HFFc6 (cell line): ENCODE measurements at regions not wholly inside any gene's neighbourhood (a gene's known extent, or its start where the extent isn't known, plus 50 kb on each side); places are given as distances from the start of the nearest gene placed in this dataset.

Experiments
- DNase-seq: peaks from one replicate; pipeline ENCODE4 v3.0.0-alpha.2; 2018
- H3K27ac Mint-ChIP-seq: 2 replicates; pipeline ENCODE4 v1.8.0; 2020; ENCODE audit warnings: mild to moderate bottlenecking, mixed read lengths
- H3K27me3 Mint-ChIP-seq: 2 replicates; pipeline ENCODE4 v1.8.0; 2021; ENCODE audit warnings: mild to moderate bottlenecking, moderate library complexity, mixed read lengths; ENCODE audit not compliant: insufficient read depth
- H3K36me3 Mint-ChIP-seq: 2 replicates; pipeline ENCODE4 v1.8.0; 2021; ENCODE audit warnings: low read depth, mixed read lengths
- H3K4me1 Mint-ChIP-seq: 2 replicates; pipeline ENCODE4 v1.8.0; 2020; ENCODE audit warnings: low read depth, mixed read lengths
- H3K4me3 Mint-ChIP-seq: 2 replicates; pipeline ENCODE4 v1.8.0; 2020; ENCODE audit warnings: mild to moderate bottlenecking, moderate library complexity, mixed read lengths
- H3K9me3 Mint-ChIP-seq: 2 replicates; pipeline ENCODE4 v1.8.0; 2020; ENCODE audit warnings: mild to moderate bottlenecking, mixed read lengths
- TF ChIP-seq, protein P1 (sequence below): fragments of 200-600 bp; sonication (generic); IDR thresholded peaks from 2 replicates; pipeline ENCODE4 v1.5.0; 2021; ENCODE audit warnings: antibody characterized with exemption, mild to moderate bottlenecking

- no peak for DNase-seq
- Mint-ChIP-seq H3K27ac (no peak overlapping the region), H3K4me3 (no peak overlapping the region), H3K36me3 (no peaks in the 10 kb centered on the region), H3K4me1 (no peaks in the 10 kb centered on the region), H3K9me3 (peaks cover 17% of the 10 kb centered on the region), H3K27me3 (no peaks in the 10 kb centered on the region; the same call in 1 of the 2 replicates)
- TF ChIP-seq, protein P1, sequence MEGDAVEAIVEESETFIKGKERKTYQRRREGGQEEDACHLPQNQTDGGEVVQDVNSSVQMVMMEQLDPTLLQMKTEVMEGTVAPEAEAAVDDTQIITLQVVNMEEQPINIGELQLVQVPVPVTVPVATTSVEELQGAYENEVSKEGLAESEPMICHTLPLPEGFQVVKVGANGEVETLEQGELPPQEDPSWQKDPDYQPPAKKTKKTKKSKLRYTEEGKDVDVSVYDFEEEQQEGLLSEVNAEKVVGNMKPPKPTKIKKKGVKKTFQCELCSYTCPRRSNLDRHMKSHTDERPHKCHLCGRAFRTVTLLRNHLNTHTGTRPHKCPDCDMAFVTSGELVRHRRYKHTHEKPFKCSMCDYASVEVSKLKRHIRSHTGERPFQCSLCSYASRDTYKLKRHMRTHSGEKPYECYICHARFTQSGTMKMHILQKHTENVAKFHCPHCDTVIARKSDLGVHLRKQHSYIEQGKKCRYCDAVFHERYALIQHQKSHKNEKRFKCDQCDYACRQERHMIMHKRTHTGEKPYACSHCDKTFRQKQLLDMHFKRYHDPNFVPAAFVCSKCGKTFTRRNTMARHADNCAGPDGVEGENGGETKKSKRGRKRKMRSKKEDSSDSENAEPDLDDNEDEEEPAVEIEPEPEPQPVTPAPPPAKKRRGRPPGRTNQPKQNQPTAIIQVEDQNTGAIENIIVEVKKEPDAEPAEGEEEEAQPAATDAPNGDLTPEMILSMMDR, result no peak
These were observed 142.0 kb downstream of the RNASET2 start for GRCh38 chr6:166814390-166814789.

GRCh38 chr6:166813461-166813860, 142.9 kb downstream of the RNASET2 start:
- H3K36me3 Mint-ChIP-seq, result no peaks in the 10 kb centered on the region

GRCh38 chr6:166810864-166811263, 145.5 kb downstream of the RNASET2 start:
- TF ChIP-seq, protein P1, result no peak
- Mint-ChIP-seq H3K4me3 (no peak overlapping the region), H3K27me3 (no peaks in the 10 kb centered on the region), H3K36me3 (peaks cover 11% of the 10 kb centered on the region; the same call in 1 of the 2 replicates), H3K4me1 (no peaks in the 10 kb centered on the region), H3K27ac (no peak overlapping the region), H3K9me3 (peaks cover 40% of the 10 kb centered on the region)
- DNase-seq, result no peak

More at GRCh38 chr6:166813461-166813860, 142.9 kb downstream of the RNASET2 start:
- H3K27me3 Mint-ChIP-seq, result no peaks in the 10 kb centered on the region; the same call in 1 of the 2 replicates
- no peak for DNase-seq
- H3K27ac Mint-ChIP-seq, result no peak overlapping the region
- H3K9me3 Mint-ChIP-seq, result peaks cover 20% of the 10 kb centered on the region
- no peak overlapping the region for H3K4me3 Mint-ChIP-seq
- TF ChIP-seq, protein P1, result no peak
- no peaks in the 10 kb centered on the region for H3K4me1 Mint-ChIP-seq

GRCh38 chr6:166809721-166810120, 146.6 kb downstream of the RNASET2 start:
- peaks cover 15% of the 10 kb centered on the region; the same call in 1 of the 2 replicates for H3K36me3 Mint-ChIP-seq
- H3K27ac Mint-ChIP-seq, result no peak overlapping the region
- peaks cover 44% of the 10 kb centered on the region for H3K9me3 Mint-ChIP-seq
- no peak for DNase-seq
- H3K4me3 Mint-ChIP-seq, result no peak overlapping the region
- no peaks in the 10 kb centered on the region for H3K27me3 Mint-ChIP-seq
- TF ChIP-seq, protein P1, result no peak
- H3K4me1 Mint-ChIP-seq, result no peaks in the 10 kb centered on the region

GRCh38 chr6:166806962-166807757, 149.2 kb downstream of the RNASET2 start:
- H3K4me1 Mint-ChIP-seq, result no peaks in the 10 kb centered on the region
- TF ChIP-seq, protein P1, result no peak
- peaks cover 15% of the 10 kb centered on the region; the same call in 1 of the 2 replicates for H3K36me3 Mint-ChIP-seq
- no peak for DNase-seq
- no peaks in the 10 kb centered on the region for H3K27me3 Mint-ChIP-seq
- peaks cover 44% of the 10 kb centered on the region for H3K9me3 Mint-ChIP-seq
- H3K4me3 Mint-ChIP-seq, result no peak overlapping the region
- H3K27ac Mint-ChIP-seq, result no peak overlapping the region
